GM20000 (cell line): ENCODE measurements at regions not wholly inside any gene's neighbourhood (a gene's known extent, or its start where the extent isn't known, plus 50 kb on each side); places are given as distances from the start of the nearest gene placed in this dataset.
"Not testable (repeated sequence)": the region's sequence is repeated elsewhere in the genome, so short reads cannot be mapped to it uniquely, and the experiment has no call there.

Experiments used
- DNase-seq: peaks from one replicate; pipeline ENCODE4 v3.0.0; 2012; ENCODE audit warnings: low spot score
- TF ChIP-seq, protein P1 (sequence below): IDR thresholded peaks from 2 replicates; pipeline ENCODE4 v1.5.1; 2012; ENCODE audit warnings: mild to moderate bottlenecking, control low read depth; ENCODE audit errors: extremely low read depth, missing control alignments

GRCh38 chr11:37184326-37184725 lies 586.3 kb upstream of the RAG2 start:
- DNase-seq: no peak
- TF ChIP-seq, protein P1, sequence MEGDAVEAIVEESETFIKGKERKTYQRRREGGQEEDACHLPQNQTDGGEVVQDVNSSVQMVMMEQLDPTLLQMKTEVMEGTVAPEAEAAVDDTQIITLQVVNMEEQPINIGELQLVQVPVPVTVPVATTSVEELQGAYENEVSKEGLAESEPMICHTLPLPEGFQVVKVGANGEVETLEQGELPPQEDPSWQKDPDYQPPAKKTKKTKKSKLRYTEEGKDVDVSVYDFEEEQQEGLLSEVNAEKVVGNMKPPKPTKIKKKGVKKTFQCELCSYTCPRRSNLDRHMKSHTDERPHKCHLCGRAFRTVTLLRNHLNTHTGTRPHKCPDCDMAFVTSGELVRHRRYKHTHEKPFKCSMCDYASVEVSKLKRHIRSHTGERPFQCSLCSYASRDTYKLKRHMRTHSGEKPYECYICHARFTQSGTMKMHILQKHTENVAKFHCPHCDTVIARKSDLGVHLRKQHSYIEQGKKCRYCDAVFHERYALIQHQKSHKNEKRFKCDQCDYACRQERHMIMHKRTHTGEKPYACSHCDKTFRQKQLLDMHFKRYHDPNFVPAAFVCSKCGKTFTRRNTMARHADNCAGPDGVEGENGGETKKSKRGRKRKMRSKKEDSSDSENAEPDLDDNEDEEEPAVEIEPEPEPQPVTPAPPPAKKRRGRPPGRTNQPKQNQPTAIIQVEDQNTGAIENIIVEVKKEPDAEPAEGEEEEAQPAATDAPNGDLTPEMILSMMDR: no peak

- TF ChIP-seq, protein P1: no peak
- no peak for DNase-seq
Measured at GRCh38 chr11:37182031-37182430, 584.0 kb upstream of the RAG2 start.

- TF ChIP-seq, protein P1: no peak
- no peak for DNase-seq
Measured at GRCh38 chr11:37177721-37178120, 579.7 kb upstream of the RAG2 start.

GRCh38 chr11:37171451-37171850 lies 573.4 kb upstream of the RAG2 start:
- TF ChIP-seq, protein P1: no peak
- no peak for DNase-seq

- TF ChIP-seq, protein P1: no peak
- no peak for DNase-seq
Measured at GRCh38 chr11:37170311-37170710, 572.3 kb upstream of the RAG2 start.

- not testable (repeated sequence) for DNase-seq
Measured at GRCh38 chr11:37145434-37145833, 547.4 kb upstream of the RAG2 start.

DNA sequence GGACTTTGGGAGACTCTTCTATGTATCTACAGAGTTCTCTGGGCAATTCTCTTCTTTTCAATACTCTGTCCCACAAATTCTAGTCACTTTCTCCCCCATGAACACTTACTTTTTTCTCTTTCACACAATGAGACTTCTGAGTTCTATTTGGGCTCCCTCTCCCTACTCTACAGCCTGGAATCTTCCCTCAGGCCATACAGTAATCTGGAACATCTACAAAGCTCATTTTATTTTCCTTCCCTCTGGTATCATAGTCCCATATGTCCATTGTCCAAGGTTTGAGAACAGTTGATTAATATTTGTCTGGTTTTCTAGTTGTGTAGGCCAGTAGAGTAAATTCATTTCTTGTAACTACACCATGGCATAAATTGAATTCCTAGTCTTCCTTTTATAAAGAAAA lies 544.6 kb upstream of the RAG2 start:
- TF ChIP-seq, protein P1: no peak
- no peak for DNase-seq

DNA sequence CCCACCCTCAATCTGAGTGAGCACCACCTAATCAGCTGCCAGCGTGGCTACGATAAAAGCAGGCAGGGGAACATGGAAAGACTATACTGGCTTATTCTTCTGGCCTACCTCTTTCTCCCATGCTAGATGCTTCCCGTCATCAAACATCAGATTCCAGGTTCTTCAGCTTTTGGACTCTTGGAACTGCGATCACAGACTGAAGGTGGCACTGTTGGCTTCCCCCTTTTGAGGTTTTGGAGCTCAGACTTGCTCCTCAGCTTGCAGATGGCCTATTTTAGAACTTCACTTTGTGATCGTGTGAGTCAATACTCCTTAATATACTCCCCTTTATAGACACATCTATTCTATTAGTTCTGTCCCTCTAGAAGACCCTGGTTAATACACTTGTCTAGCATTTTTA lies 543.7 kb upstream of the RAG2 start:
- DNase-seq: no peak
- TF ChIP-seq, protein P1: no peak

DNA sequence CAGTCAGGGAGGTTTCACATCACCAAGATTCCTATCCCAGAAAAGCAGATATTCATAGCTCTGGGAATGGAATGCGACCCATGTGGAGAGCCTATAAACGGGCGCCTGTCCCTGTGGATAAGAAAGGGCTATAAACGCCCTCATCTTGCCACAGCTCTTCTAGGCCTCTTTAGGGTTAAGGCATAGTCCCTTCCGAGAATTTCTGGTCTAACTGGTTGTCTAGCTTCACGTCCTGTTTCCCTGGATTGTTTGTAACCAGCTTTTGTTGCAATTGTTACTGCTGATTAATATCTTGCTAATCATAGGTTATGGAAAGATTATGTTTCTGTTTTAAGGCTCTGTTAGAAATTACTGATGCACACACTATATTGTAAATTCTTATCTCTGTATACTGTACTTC lies 537.6 kb upstream of the RAG2 start:
- not testable (repeated sequence) for DNase-seq
